Peyer's patch (tissue), 4 donors: ENCODE measurements at regions not wholly inside any gene's neighbourhood (a gene's known extent, or its start where the extent isn't known, plus 50 kb on each side); places are given as distances from the start of the nearest gene placed in this dataset.

Source experiments
- DNase-seq, 3 donors: peaks; one replicate each; pipeline ENCODE4 v3.0.0-alpha.2; 2017 to 2019
- H3K27ac ChIP-seq, 4 donors: fragments of 200-600 bp; sonication (generic); one replicate each; pipeline ENCODE4 v1.5.1; 2016 to 2019
- H3K27me3 ChIP-seq, 2 donors: fragments of 200-600 bp; sonication (generic); one replicate each; pipeline ENCODE4 v1.5.1; 2019
- H3K36me3 ChIP-seq, 3 donors: fragments of 200-600 bp; sonication (generic); one replicate each; pipeline ENCODE4 v1.5.1; 2016 to 2019
- H3K4me1 ChIP-seq, 4 donors: fragments of 200-600 bp; sonication (generic); one replicate each; pipeline ENCODE4 v1.5.1; 2016 to 2019
- H3K4me3 ChIP-seq, 4 donors: fragments of 200-600 bp; sonication (generic); 1 replicate in 3 of 4; 2 replicates in 1 of 4; pipeline ENCODE4 v1.5.1; 2016 to 2019; ENCODE audit warnings: mild to moderate bottlenecking in 1 of 4
- H3K9me3 ChIP-seq, 4 donors: fragments of 200-600 bp; sonication (generic); one replicate each; pipeline ENCODE4 v1.5.1; 2016 to 2019; ENCODE audit warnings: mild to moderate bottlenecking in 1 of 4
- CTCF ChIP-seq, 6 experiments: fragments of 450-650 bp in 4 of 6; fragments of 200-600 bp in 2 of 6; sonication (generic) in 1 of 6; IDR thresholded peaks; one replicate each; pipeline ENCODE4 v1.5.1; 2017 to 2019; ENCODE audit warnings: antibody characterized with exemption in 6 of 6, mild to moderate bottlenecking in 3 of 6, moderate library complexity in 1 of 6
- POLR2A ChIP-seq, 2 donors: fragments of 450-650 bp; IDR thresholded peaks; one replicate each; pipeline ENCODE4 v1.5.1; 2017; ENCODE audit warnings: antibody characterized with exemption in 2 of 2, mild to moderate bottlenecking in 2 of 2, moderate library complexity in 2 of 2

- H3K27me3 ChIP-seq: no peaks in the 10 kb centered on the region
- no peak for TF ChIP-seq POLR2A (IDR thresholded peaks at IDR 0.05)
- no peak for TF ChIP-seq CTCF (IDR thresholded peaks at IDR 0.05)
- H3K4me1 ChIP-seq: no peaks in the 10 kb centered on the region
- H3K36me3 ChIP-seq: no peaks in the 10 kb centered on the region
- no peak for DNase-seq
- H3K27ac ChIP-seq: no peak overlapping the region
- H3K4me3 ChIP-seq: no peak overlapping the region
- H3K9me3 ChIP-seq: no peaks in the 10 kb centered on the region
These were observed 88.5 kb upstream of the IRX3 start for GRCh38 chr16:54375071-54375470.

GRCh38 chr16:54373534-54374520, 87.2 kb upstream of the IRX3 start:
- H3K27ac ChIP-seq: no peak overlapping the region
- no peak overlapping the region for H3K4me3 ChIP-seq
- no peaks in the 10 kb centered on the region for H3K4me1 ChIP-seq
- no peaks in the 10 kb centered on the region for H3K27me3 ChIP-seq
- no peak for DNase-seq
- H3K9me3 ChIP-seq: no peaks in the 10 kb centered on the region
- TF ChIP-seq POLR2A (IDR thresholded peaks at IDR 0.05) (no peak), CTCF (IDR thresholded peaks at IDR 0.05) (no peak)
- no peaks in the 10 kb centered on the region for H3K36me3 ChIP-seq

DNA sequence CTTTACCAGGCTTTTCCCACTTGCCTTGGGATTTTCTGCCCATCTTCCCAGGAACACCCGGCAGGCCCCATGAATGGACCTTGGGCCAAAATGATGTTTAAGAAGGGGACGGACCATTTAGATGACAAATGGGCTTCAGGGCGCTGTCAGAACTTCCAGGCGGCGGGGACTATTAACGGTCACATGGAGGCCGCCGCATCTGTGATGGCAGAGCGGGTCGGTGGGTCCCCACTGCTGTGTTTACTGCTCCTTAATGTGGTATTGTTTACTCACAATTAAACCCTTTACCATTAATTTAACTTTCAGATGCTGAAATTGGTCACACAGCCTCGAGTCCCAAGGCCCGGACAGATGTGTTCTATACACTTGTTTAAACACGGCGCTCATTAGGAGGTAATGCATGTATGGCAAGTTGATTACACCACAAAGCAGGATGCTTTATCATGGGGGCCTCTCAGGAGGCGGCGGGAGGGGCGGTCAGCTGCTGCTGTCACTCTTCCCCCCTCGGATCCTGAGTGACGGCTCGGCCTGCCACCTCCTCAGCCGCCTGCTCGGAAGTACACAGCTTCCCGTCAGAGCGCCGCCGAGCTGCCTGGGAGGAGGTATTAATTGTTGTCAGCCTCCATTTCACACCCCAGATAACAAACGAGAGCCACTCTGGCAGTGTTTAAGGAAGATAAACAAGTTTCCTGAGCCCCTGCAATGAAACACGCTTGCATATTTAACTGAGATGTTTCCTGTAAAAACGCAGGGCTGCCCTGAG, 83.9 kb upstream of the IRX3 start:
- no peak for TF ChIP-seq POLR2A (IDR thresholded peaks at IDR 0.05)
- TF ChIP-seq CTCF (IDR thresholded peaks at IDR 0.05): no peak
- Histone ChIP-seq H3K27me3 (no peaks in the 10 kb centered on the region), H3K9me3 (no peaks in the 10 kb centered on the region), H3K27ac (no peak overlapping the region), H3K4me1 (no peaks in the 10 kb centered on the region), H3K36me3 (no peaks in the 10 kb centered on the region), H3K4me3 (no peak overlapping the region)
- DNase-seq: no peak

DNA sequence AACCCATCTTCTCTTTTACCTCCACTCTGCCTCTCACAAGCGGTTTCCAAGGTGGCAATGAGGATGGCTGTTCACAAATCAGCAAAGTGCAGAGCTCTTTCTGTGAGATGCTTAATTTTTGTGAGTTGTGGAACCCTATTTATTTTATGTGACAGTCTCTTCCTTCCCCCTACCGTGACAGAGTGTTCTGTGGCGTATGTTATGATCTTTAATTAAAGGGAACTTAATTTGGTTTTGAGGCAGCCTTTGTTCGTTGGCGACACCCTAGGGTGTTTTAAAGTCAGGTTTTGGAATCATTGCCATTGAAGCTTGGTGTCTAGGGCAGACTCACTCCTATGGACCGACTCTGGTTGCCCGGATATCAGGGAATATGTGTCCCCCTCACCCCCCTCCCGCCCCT, 83.3 kb upstream of the IRX3 start:
- DNase-seq: no peak
- TF ChIP-seq POLR2A (IDR thresholded peaks at IDR 0.05) (no peak), CTCF (IDR thresholded peaks at IDR 0.05) (no peak)
- Histone ChIP-seq H3K36me3 (no peaks in the 10 kb centered on the region), H3K9me3 (no peaks in the 10 kb centered on the region), H3K27ac (no peak overlapping the region), H3K4me3 (no peak overlapping the region), H3K27me3 (no peaks in the 10 kb centered on the region), H3K4me1 (no peaks in the 10 kb centered on the region)

- H3K9me3 ChIP-seq: no peaks in the 10 kb centered on the region
- no peaks in the 10 kb centered on the region for H3K4me1 ChIP-seq
- no peak for DNase-seq
- no peak overlapping the region for H3K27ac ChIP-seq
- no peak overlapping the region for H3K4me3 ChIP-seq
- H3K27me3 ChIP-seq: no peaks in the 10 kb centered on the region
- no peak for TF ChIP-seq CTCF (IDR thresholded peaks at IDR 0.05)
- TF ChIP-seq POLR2A (IDR thresholded peaks at IDR 0.05): no peak
- no peaks in the 10 kb centered on the region for H3K36me3 ChIP-seq
These were observed 80.4 kb upstream of the IRX3 start for GRCh38 chr16:54366943-54367342.
